NB4 (cell line): ENCODE measurements at regions not wholly inside any gene's neighbourhood (a gene's known extent, or its start where the extent isn't known, plus 50 kb on each side); places are given as distances from the start of the nearest gene placed in this dataset.

ENCODE experiments used
- POLR2A ChIP-seq: IDR thresholded peaks from 2 replicates; pipeline ENCODE4 v1.6.1; 2011; ENCODE audit warnings: mild to moderate bottlenecking; ENCODE audit not compliant: insufficient read length; ENCODE audit errors: extremely low read depth
- TF ChIP-seq, protein P1 (sequence below): IDR thresholded peaks from one replicate; pipeline ENCODE4 v1.5.1; 2012; ENCODE audit warnings: low read depth, low read length

DNA sequence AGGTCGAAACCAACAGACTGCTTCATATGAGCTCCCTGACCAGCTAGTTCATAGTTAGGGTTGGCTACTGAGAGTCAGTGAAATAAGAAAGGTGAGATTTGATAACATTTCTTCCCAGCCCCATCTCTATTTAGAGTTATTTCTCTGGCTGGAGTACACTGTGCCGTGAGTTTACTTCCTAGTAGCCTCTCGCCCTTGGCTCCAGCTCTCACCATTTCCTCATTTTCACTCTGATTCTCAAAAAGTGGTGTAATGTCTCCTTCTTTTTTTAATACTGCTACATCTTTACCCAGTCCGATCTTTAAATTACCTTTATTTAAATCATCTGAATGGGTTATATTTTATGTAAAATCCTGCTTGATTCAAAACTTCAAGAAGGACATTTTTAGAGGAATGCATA, 100.4 kb upstream of the FAM174A start:
- TF ChIP-seq, protein P1, sequence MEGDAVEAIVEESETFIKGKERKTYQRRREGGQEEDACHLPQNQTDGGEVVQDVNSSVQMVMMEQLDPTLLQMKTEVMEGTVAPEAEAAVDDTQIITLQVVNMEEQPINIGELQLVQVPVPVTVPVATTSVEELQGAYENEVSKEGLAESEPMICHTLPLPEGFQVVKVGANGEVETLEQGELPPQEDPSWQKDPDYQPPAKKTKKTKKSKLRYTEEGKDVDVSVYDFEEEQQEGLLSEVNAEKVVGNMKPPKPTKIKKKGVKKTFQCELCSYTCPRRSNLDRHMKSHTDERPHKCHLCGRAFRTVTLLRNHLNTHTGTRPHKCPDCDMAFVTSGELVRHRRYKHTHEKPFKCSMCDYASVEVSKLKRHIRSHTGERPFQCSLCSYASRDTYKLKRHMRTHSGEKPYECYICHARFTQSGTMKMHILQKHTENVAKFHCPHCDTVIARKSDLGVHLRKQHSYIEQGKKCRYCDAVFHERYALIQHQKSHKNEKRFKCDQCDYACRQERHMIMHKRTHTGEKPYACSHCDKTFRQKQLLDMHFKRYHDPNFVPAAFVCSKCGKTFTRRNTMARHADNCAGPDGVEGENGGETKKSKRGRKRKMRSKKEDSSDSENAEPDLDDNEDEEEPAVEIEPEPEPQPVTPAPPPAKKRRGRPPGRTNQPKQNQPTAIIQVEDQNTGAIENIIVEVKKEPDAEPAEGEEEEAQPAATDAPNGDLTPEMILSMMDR, result no peak
- TF ChIP-seq POLR2A, result no peak
